ENCODE measurements at regions not wholly inside any gene's neighbourhood (a gene's known extent, or its start where the extent isn't known, plus 50 kb on each side); places are given as distances from the start of the nearest gene placed in this dataset.
"Not testable (repeated sequence)": the region's sequence is repeated elsewhere in the genome, so short reads cannot be mapped to it uniquely, and the experiment has no call there.

- intact Hi-C loops (cut with DNase I) = no loop called here
- DNase-seq = no peak
Measured at GRCh38 chr13:98075048-98075447, 67.8 kb upstream of the FARP1 start.

- DNase-seq; intact Hi-C loops (cut with DNase I): not testable (repeated sequence)
Measured at GRCh38 chr13:98076309-98076708, 66.6 kb upstream of the FARP1 start.

- DNase-seq = no peak
- intact Hi-C loops (cut with DNase I) = no loop called here
Measured at GRCh38 chr13:98080280-98080679, 62.6 kb upstream of the FARP1 start.

- no peak for DNase-seq
- intact Hi-C loops (cut with DNase I) = no loop called here
Measured at GRCh38 chr13:98083507-98083906, 59.4 kb upstream of the FARP1 start.

GRCh38 chr13:98083936-98084335 is 59.0 kb upstream of the FARP1 start:
- peak in 1 of 10 donors; percentile 9 for DNase-seq
- intact Hi-C loops (cut with DNase I) = no loop called here

GRCh38 chr13:98089246-98089645 is 53.6 kb upstream of the FARP1 start:
- intact Hi-C loops (cut with DNase I) = no loop called here
- DNase-seq = no peak

GRCh38 chr13:98092888-98093287 is 50.0 kb upstream of the FARP1 start:
- intact Hi-C loops (cut with DNase I) = no loop called here
- DNase-seq = no peak
